T47D (cell line): ENCODE measurements at regions not wholly inside any gene's neighbourhood (a gene's known extent, or its start where the extent isn't known, plus 50 kb on each side); places are given as distances from the start of the nearest gene placed in this dataset.
"Not testable (repeated sequence)": the region's sequence is repeated elsewhere in the genome, so short reads cannot be mapped to it uniquely, and the experiment has no call there.

Source experiments
- DNase-seq, 2 experiments: peaks; one replicate each; pipeline versions ENCODE4 v3.0.0 to v3.0.0-alpha.2; 2011 to 2012; ENCODE audit warnings: low read depth in 1 of 2, low spot score in 1 of 2
- JUND ChIP-seq: IDR thresholded peaks from 2 replicates; pipeline ENCODE4 v1.6.1; 2012; ENCODE audit warnings: low read depth
- in situ Hi-C: cut with HindIII; loops from 2 replicates; pipeline ENCODE4 v1.10.0; 2016; ENCODE audit warnings: low sequenced_read_pairs, low pct_unique_long_range_greater_than_20kb

DNA sequence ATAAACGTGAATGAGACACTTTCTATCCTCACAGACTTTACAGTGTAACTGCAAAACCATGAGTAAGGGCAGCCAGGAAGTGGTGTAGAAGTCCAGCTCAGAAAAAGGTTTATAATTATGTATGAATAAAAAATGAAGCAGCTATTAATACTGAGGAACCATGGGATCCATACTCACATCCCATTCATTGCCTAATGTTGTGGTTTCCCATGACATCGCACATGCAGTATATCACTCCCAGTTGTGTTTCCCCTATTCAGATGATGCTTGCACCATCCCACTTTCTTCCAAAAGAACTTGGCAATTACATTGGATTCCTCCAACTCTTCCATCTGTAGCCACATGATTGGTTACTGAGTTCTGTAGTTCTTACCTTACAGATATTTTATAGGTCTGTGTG is 74.5 kb upstream of the SEMA3D start:
- in situ Hi-C loops: no loop called here
- DNase-seq: no peak
- TF ChIP-seq JUND: no peak

DNA sequence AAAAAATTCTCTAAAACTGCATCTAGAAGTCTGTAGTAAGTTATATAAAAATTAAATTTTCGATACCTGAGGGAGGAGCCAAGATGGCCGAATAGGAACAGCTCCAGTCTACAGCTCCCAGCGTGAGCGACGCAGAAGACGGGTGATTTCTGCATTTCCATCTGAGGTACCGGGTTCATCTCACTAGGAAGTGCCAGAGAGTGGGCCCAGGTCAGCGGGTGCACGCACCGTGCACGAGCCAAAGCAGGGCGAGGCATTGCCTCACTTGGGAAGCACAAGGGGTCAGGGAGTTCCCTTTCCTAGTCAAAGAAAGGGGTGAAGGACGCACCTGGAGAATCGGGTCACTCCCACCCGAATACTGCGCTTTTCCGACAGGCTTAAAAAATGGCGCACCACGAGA is 62.9 kb upstream of the SEMA3D start:
- DNase-seq, in situ Hi-C loops: not testable (repeated sequence)

DNA sequence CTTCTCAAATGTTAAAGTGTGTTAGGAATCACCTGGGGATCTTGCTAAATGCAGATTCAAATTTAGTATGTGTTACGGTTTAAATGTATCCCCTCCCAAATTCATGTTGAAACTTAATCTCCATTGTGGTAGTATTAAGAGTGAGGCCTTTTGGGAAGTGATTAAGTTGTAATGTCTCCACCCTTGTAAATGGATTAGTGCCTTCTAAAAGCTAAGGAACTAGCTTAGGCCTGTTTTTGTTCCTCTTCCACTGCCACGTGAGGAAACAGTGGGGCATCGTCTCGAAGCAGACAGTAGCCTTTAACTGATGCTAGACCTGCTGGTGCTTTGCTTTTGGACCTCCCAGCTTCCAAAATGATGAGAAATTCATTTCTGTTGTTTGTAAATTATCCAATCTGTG is 52.3 kb upstream of the SEMA3D start:
- in situ Hi-C loops: no loop called here
- no peak for DNase-seq

DNA sequence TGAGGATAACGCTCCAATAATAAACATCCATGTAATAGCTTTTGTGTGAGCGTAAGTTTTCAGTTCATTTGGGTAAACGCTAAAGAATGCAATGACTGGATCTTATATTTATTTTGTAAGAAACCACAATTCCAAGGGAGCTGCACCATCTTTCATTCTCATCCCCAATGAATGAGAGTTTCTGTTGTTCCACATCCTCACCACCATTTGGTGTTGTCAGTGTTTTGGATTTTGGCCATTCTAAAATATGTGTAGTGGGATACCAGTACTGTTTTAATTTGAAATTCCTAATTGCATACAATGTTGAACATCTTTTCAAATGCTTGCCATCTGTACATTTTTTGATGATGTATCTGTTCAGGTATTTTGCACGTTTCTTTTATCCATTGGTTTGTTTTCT is 50.9 kb upstream of the SEMA3D start:
- DNase-seq: no peak
- TF ChIP-seq JUND: no peak
- in situ Hi-C loops: no loop called here

More for the DNA sequence above, 52.3 kb upstream of the SEMA3D start:
- TF ChIP-seq JUND: no peak
